B cell (primary cell): ENCODE measurements at regions not wholly inside any gene's neighbourhood (a gene's known extent, or its start where the extent isn't known, plus 50 kb on each side); places are given as distances from the start of the nearest gene placed in this dataset.

Experiments used
- ATAC-seq: fragments of 200-7000 bp; cut with Tn5 transposase; one replicate; pipeline ENCODE4 v1.10.0; 2021; ENCODE audit warnings: low read depth, mild to moderate bottlenecking, moderate number of reproducible peaks, moderate library complexity
- CTCF ChIA-PET: fragments of 350-600 bp; sonication (Branson Sonifier 250); formaldehyde crosslinking; loops from one replicate; lab custom pipeline; 2021; ENCODE audit warnings: antibody characterized with exemption, inconsistent platforms; lab: Charles Lee
- POLR2A ChIA-PET: fragments of 350-600 bp; sonication (Branson Sonifier 250); formaldehyde crosslinking; loops from one replicate; lab custom pipeline; 2021; ENCODE audit warnings: antibody characterized with exemption; lab: Charles Lee
- DNase-seq: peaks from one replicate; pipeline ENCODE4 v3.0.0; 2013
- H2AFZ ChIP-seq: 2 replicates; pipeline ENCODE4 v1.6.1; 2012; ENCODE audit warnings: mild to moderate bottlenecking, low read depth, low read length; ENCODE audit not compliant: insufficient read depth, poor library complexity, severe bottlenecking
- H3K27ac ChIP-seq, 2 donors: 1 replicate in 1 of 2; 2 replicates in 1 of 2; pipeline ENCODE4 v1.5.1; 2012 to 2013; ENCODE audit warnings: low read length in 2 of 2, mild to moderate bottlenecking in 2 of 2, moderate library complexity in 1 of 2
- H3K27me3 ChIP-seq, 4 experiments: fragments of 200-600 bp in 1 of 4; sonication (generic) in 1 of 4; replicated peaks in 1 of 4; 1 replicate in 2 of 4; 2 replicates in 2 of 4; pipeline versions ENCODE4 v1.6.1 to v1.7.0; 2013 to 2016; ENCODE audit warnings: low read length in 3 of 4, mild to moderate bottlenecking in 2 of 4, mixed read lengths in 1 of 4, moderate library complexity in 1 of 4; ENCODE audit not compliant: insufficient read depth in 4 of 4, control insufficient read depth in 3 of 4; ENCODE audit errors: control extremely low read depth in 1 of 4
- H3K36me3 ChIP-seq, 2 experiments: replicated peaks in 1 of 2; 1 replicate in 1 of 2; 2 replicates in 1 of 2; pipeline versions ENCODE4 v1.6.1 to v1.7.1; 2013; ENCODE audit warnings: low read length in 1 of 2; ENCODE audit not compliant: insufficient read depth in 2 of 2, control insufficient read depth in 1 of 2; ENCODE audit errors: control extremely low read depth in 1 of 2, extremely low read depth in 1 of 2
- H3K4me1 ChIP-seq, 2 donors: fragments of 200-600 bp in 1 of 2; sonication (generic) in 1 of 2; 1 replicate in 1 of 2; 2 replicates in 1 of 2; pipeline versions ENCODE4 v1.5.1 to v1.6.1; 2013 to 2017; ENCODE audit warnings: low read length in 2 of 2; ENCODE audit not compliant: control insufficient read depth in 2 of 2, insufficient read depth in 2 of 2
- H3K4me2 ChIP-seq: replicated peaks from 2 replicates; pipeline ENCODE3; 2012; ENCODE audit warnings: mild to moderate bottlenecking, low read depth, low read length; ENCODE audit not compliant: poor library complexity, severe bottlenecking
- H3K4me3 ChIP-seq, 5 experiments: fragments of 200-600 bp in 1 of 5; sonication (generic) in 1 of 5; 1 replicate in 3 of 5; 2 replicates in 2 of 5; pipeline versions ENCODE4 v1.5.1 to v1.7.0; 2011 to 2016; ENCODE audit warnings: low read length in 4 of 5, mild to moderate bottlenecking in 4 of 5, low read depth in 2 of 5, control low read depth in 1 of 5, moderate library complexity in 1 of 5; ENCODE audit not compliant: insufficient read depth in 1 of 5; ENCODE audit errors: control extremely low read depth in 1 of 5, extremely low read depth in 1 of 5
- H3K79me2 ChIP-seq: fragments of 200-600 bp; sonication (generic); one replicate; pipeline ENCODE4 v1.6.0; 2016; ENCODE audit warnings: low read length; ENCODE audit not compliant: control insufficient read depth, insufficient read depth
- H3K9ac ChIP-seq: fragments of 200-600 bp; sonication (generic); 2 replicates; pipeline ENCODE4 v1.6.1; 2017; ENCODE audit warnings: mild to moderate bottlenecking, low read length, moderate library complexity
- H3K9me3 ChIP-seq, 3 donors: one replicate each; pipeline versions ENCODE4 v1.6.1 to v1.7.1; 2013; ENCODE audit warnings: low read length in 2 of 3; ENCODE audit not compliant: control insufficient read depth in 2 of 3, insufficient read depth in 1 of 3; ENCODE audit errors: control extremely low read depth in 1 of 3
- H4K20me1 ChIP-seq: 2 replicates; pipeline ENCODE4 v1.6.0; 2012; ENCODE audit warnings: mild to moderate bottlenecking, low read length; ENCODE audit not compliant: insufficient read depth, control insufficient read depth, poor library complexity, severe bottlenecking
- H3K27ac Mint-ChIP-seq: one replicate; pipeline ENCODE4 v1.8.0; 2021; ENCODE audit warnings: mixed read lengths
- H3K27me3 Mint-ChIP-seq: one replicate; pipeline ENCODE4 v1.8.0; 2021; ENCODE audit warnings: mixed read lengths
- H3K4me1 Mint-ChIP-seq: one replicate; pipeline ENCODE4 v1.8.0; 2021; ENCODE audit warnings: mixed read lengths
- H3K4me3 Mint-ChIP-seq: one replicate; pipeline ENCODE4 v1.8.0; 2021; ENCODE audit warnings: mixed read lengths
- H3K9me3 Mint-ChIP-seq: one replicate; pipeline ENCODE4 v1.8.0; 2022; ENCODE audit warnings: mixed read lengths; ENCODE audit not compliant: insufficient read depth
- CTCF ChIP-seq: fragments of 200-600 bp; IDR thresholded peaks from one replicate; pipeline ENCODE4 v1.8.0; 2022; ENCODE audit warnings: antibody characterized with exemption, mild to moderate bottlenecking
- EZH2 ChIP-seq: IDR thresholded peaks from 2 replicates; pipeline ENCODE4 v1.6.1; 2012; ENCODE audit warnings: borderline replicate concordance, low read depth, mild to moderate bottlenecking, moderate library complexity, low read length; ENCODE audit not compliant: insufficient read depth, poor library complexity, severe bottlenecking
- WGBS: methylation state at CpG from one replicate; pipeline ENCODE4 v1.1.5; 2013; ENCODE audit warnings: missing lambda C conversion rate; ENCODE audit not compliant: insufficient coverage; 5-methylcytosine and 5-hydroxymethylcytosine counted together
- intact Hi-C: fragments of 100-400 bp; cut with micrococcal nuclease; formaldehyde crosslinking; loops from one replicate; pipeline ENCODE4 v1.10.0; 2022

GRCh38 chr2:8309131-8309530 lies 372.7 kb upstream of the ID2 start:
- Mint-ChIP-seq H3K9me3 (no peaks in the 10 kb centered on the region), H3K27me3 (peaks cover 90% of the 10 kb centered on the region), H3K4me3 (no peak overlapping the region), H3K4me1 (peaks cover 15% of the 10 kb centered on the region), H3K27ac (no peak overlapping the region)
- 25% methylated on average over 6 of the region's 7 CpGs for WGBS
- no peak overlapping the region for H2AFZ ChIP-seq
- ATAC-seq (no peak), DNase-seq (no peak)
- ChIA-PET POLR2A (no interaction called here), CTCF (no interaction called here)
- H4K20me1 ChIP-seq: no peaks in the 10 kb centered on the region
- H3K36me3 ChIP-seq: no peaks in the 10 kb centered on the region
- no peak overlapping the region for H3K27ac ChIP-seq
- H3K79me2 ChIP-seq: no peaks in the 10 kb centered on the region
- peaks cover 0 to 8% (median 0%) of the 10 kb centered on the region in 3 donors for H3K9me3 ChIP-seq
- peaks cover 27 to 33% of the 10 kb centered on the region in 2 donors for H3K4me1 ChIP-seq
- no peak for TF ChIP-seq CTCF
- TF ChIP-seq EZH2: no peak
- intact Hi-C loops: loop anchor here (10.0 kb wide), 1 partner anchor 376 kb away; the partner anchor contains the start of gene ID2
- H3K4me2 ChIP-seq: no peak overlapping the region
- H3K27me3 ChIP-seq: peaks cover 0 to 90% (median 56%) of the 10 kb centered on the region in 4 experiments
- no peak overlapping the region for H3K9ac ChIP-seq
- H3K4me3 ChIP-seq: no peak overlapping the region

- H4K20me1 ChIP-seq: no peaks in the 10 kb centered on the region
- H3K4me2 ChIP-seq: no peak overlapping the region
- no peaks in the 10 kb centered on the region for H3K36me3 ChIP-seq
- H3K79me2 ChIP-seq: no peaks in the 10 kb centered on the region
- H3K27me3 ChIP-seq: peaks cover 0 to 80% (median 47%) of the 10 kb centered on the region in 4 experiments
- H3K4me3 ChIP-seq: no peak overlapping the region
- ATAC-seq: no peak
- Mint-ChIP-seq H3K27ac (no peak overlapping the region), H3K27me3 (peaks cover 85% of the 10 kb centered on the region), H3K9me3 (no peaks in the 10 kb centered on the region), H3K4me1 (peaks cover 14% of the 10 kb centered on the region), H3K4me3 (no peak overlapping the region)
- no peak for DNase-seq
- WGBS: 41% methylated on average over 8 of the region's 12 CpGs
- H3K4me1 ChIP-seq: peaks cover 19 to 31% of the 10 kb centered on the region in 2 donors
- H3K9ac ChIP-seq: no peak overlapping the region
- ChIA-PET CTCF (no interaction called here), POLR2A (no interaction called here)
- intact Hi-C loops: no loop called here
- H3K27ac ChIP-seq: no peak overlapping the region
- H3K9me3 ChIP-seq: peaks cover 0 to 6% (median 0%) of the 10 kb centered on the region in 3 donors
- no peak for TF ChIP-seq CTCF
- no peak for TF ChIP-seq EZH2
- H2AFZ ChIP-seq: no peak overlapping the region
Observed at GRCh38 chr2:8310557-8311455, 371.1 kb upstream of the ID2 start.
